HepG2 (cell line): ENCODE measurements at regions not wholly inside any gene's neighbourhood (a gene's known extent, or its start where the extent isn't known, plus 50 kb on each side); places are given as distances from the start of the nearest gene placed in this dataset.
"Not testable (repeated sequence)": the region's sequence is repeated elsewhere in the genome, so short reads cannot be mapped to it uniquely, and the experiment has no call there.

Source experiments
- ATAC-seq: fragments of 200-7000 bp; cut with Tn5 transposase; 3 replicates; pipeline ENCODE4 v1.9.1; 2020; ENCODE audit warnings: mild to moderate bottlenecking, moderate library complexity
- BruUV-seq: library from RNA; stranded (reverse); fragments of 400-500 nt; replicated peaks from 2 replicates; lab custom pipeline; 2021; lab: Mats Ljungman, UMichigan
- CTCF ChIA-PET: fragments of 300-600 bp; formaldehyde crosslinking; extraction: SDS; loops from one replicate; lab custom pipeline; 2021; ENCODE audit warnings: low total read pairs, inconsistent platforms, low intra/inter-chr PET ratio; lab: Yijun Ruan, JAX
- POLR2A ChIA-PET: fragments of 350-600 bp; sonication (Branson Sonifier 250); formaldehyde crosslinking; loops from one replicate; lab custom pipeline; 2020; ENCODE audit warnings: antibody characterized with exemption, inconsistent platforms; lab: Yijun Ruan, JAX
- DNase-seq: peaks from one replicate; pipeline ENCODE4 v3.0.0-alpha.2; 2015; ENCODE audit warnings: low spot score
- FAIRE-seq: peaks from 3 replicates; lab custom pipeline; 2011; peaks lifted over from hg19 to GRCh38; lab: Jason Lieb, UNC
- H2AFZ ChIP-seq: one replicate; pipeline ENCODE4 v1.6.1; 2011; ENCODE audit warnings: low read length, inconsistent platforms
- H3K27ac ChIP-seq: fragments of 300-600 bp; 3 replicates; pipeline ENCODE4 v1.8.0; 2011; ENCODE audit warnings: mixed run types, mild to moderate bottlenecking, mixed read lengths, low read length, inconsistent platforms; ENCODE audit not compliant: insufficient read depth; ENCODE audit errors: extremely low read length
- H3K27me3 ChIP-seq, 2 experiments: fragments of 200-600 bp in 1 of 2; 2 replicates in 1 of 2; 3 replicates in 1 of 2; pipeline versions ENCODE4 v1.6.0 to v1.8.0; 2011; ENCODE audit warnings: low read length in 2 of 2, mild to moderate bottlenecking in 2 of 2, moderate library complexity in 2 of 2, inconsistent platforms in 1 of 2; ENCODE audit not compliant: insufficient read depth in 2 of 2, control insufficient read depth in 1 of 2
- H3K36me3 ChIP-seq, 2 experiments: fragments of 200-600 bp in 1 of 2; replicated peaks in 1 of 2; 2 replicates in 1 of 2; 3 replicates in 1 of 2; pipeline versions ENCODE4 v1.5.1 to v1.8.0; 2011; ENCODE audit warnings: low read length in 2 of 2, inconsistent platforms in 1 of 2; ENCODE audit not compliant: insufficient read depth in 2 of 2, control insufficient read depth in 1 of 2
- H3K4me1 ChIP-seq: 2 replicates; pipeline ENCODE4 v1.5.1; 2012; ENCODE audit warnings: low read length, inconsistent platforms; ENCODE audit not compliant: insufficient read depth
- H3K4me2 ChIP-seq: 2 replicates; pipeline ENCODE4 v1.6.0; 2011; ENCODE audit warnings: low read depth, low read length, inconsistent platforms
- H3K4me3 ChIP-seq, 3 experiments: fragments of 200-600 bp in 1 of 3; sonication (generic), shearing (Covaris generic) in 1 of 3; replicated peaks in 1 of 3; 2 replicates each; pipeline ENCODE4 v1.5.1; 2011 to 2016; ENCODE audit warnings: low read length in 3 of 3, inconsistent platforms in 2 of 3, low read depth in 2 of 3, mild to moderate bottlenecking in 2 of 3, control low read depth in 1 of 3, mixed read lengths in 1 of 3; ENCODE audit not compliant: insufficient read depth in 1 of 3
- H3K79me2 ChIP-seq: one replicate; pipeline ENCODE4 v1.6.1; 2011; ENCODE audit warnings: low read length, inconsistent platforms; ENCODE audit not compliant: insufficient read depth
- H3K9ac ChIP-seq: 2 replicates; pipeline ENCODE4 v1.6.0; 2011; ENCODE audit warnings: mild to moderate bottlenecking, low read depth, low read length, inconsistent platforms; ENCODE audit not compliant: insufficient read depth
- H3K9me3 ChIP-seq: 2 replicates; pipeline ENCODE4 v1.5.1; 2012; ENCODE audit warnings: mild to moderate bottlenecking, low read length
- H4K20me1 ChIP-seq: 2 replicates; pipeline ENCODE4 v1.6.0; 2011; ENCODE audit warnings: inconsistent platforms, mild to moderate bottlenecking, low read length, moderate library complexity; ENCODE audit not compliant: insufficient read depth
- NFYB ChIP-seq: sonication (generic); formaldehyde crosslinking; IDR thresholded peaks from 2 replicates; pipeline ENCODE4 v1.4.0; 2020; ENCODE audit warnings: missing genetic modification reagents
- RERE ChIP-seq: IDR thresholded peaks from 2 replicates; pipeline ENCODE4 v1.6.1; 2016; ENCODE audit warnings: low read depth, missing genetic modification reagents, missing compliant biosample characterization
- SSRP1 ChIP-seq: IDR thresholded peaks from 2 replicates; pipeline ENCODE4 v1.6.1; 2016; ENCODE audit warnings: control low read depth
- ZSCAN9 ChIP-seq: IDR thresholded peaks from 2 replicates; pipeline ENCODE4 v1.6.1; 2016; ENCODE audit warnings: borderline replicate concordance
- WGBS: methylation state at CpG from one replicate; pipeline ENCODE4 v1.1.6; 2017; ENCODE audit warnings: low lambda C conversion rate; 5-methylcytosine and 5-hydroxymethylcytosine counted together
- in situ Hi-C: cut with HindIII; loops from 2 replicates; pipeline ENCODE4 v1.10.0; 2017; ENCODE audit warnings: low pct_unique_long_range_greater_than_20kb; ENCODE audit not compliant: extremely low pct_ligation_motif_present
- intact Hi-C: fragments of 100-400 bp; cut with micrococcal nuclease; formaldehyde crosslinking; loops from one replicate; pipeline ENCODE4 v1.10.0; 2022; ENCODE audit not compliant: unreplicated experiment

- TF ChIP-seq RERE (CRISPR knock-in tag): no peak
- no peak for TF ChIP-seq SSRP1 (CRISPR knock-in tag)
- no peak for TF ChIP-seq ZSCAN9 (CRISPR knock-in tag)
- Histone ChIP-seq H3K79me2 (no peaks in the 10 kb centered on the region), H3K27me3 (no peaks in the 10 kb centered on the region), H3K4me1 (no peaks in the 10 kb centered on the region), H3K9ac (no peak overlapping the region), H3K9me3 (no peaks in the 10 kb centered on the region), H3K36me3 (no peaks in the 10 kb centered on the region), H2AFZ (no peak overlapping the region), H4K20me1 (no peaks in the 10 kb centered on the region), H3K4me3 (no peak overlapping the region), H3K27ac (no peak overlapping the region), H3K4me2 (no peak overlapping the region)
- ATAC-seq (no peak), DNase-seq (no peak), FAIRE-seq (no peak)
- ChIA-PET POLR2A (no interaction called here), CTCF (no interaction called here)
- WGBS: 4% methylated on average over 2 of the region's 2 CpGs
- intact Hi-C loops: no loop called here
- no TSS peak for BruUV-seq
- in situ Hi-C loops: no loop called here
Measured at GRCh38 chr17:12231355-12231682, 210.6 kb downstream of the MAP2K4 start.

- intact Hi-C loops: not testable (repeated sequence)
Measured at GRCh38 chr17:12239021-12239420, 218.3 kb downstream of the MAP2K4 start.

More at GRCh38 chr17:12239021-12239420, 218.3 kb downstream of the MAP2K4 start:
- 50% methylated on average over 5 of the region's 5 CpGs for WGBS
- H3K4me3 ChIP-seq, H2AFZ ChIP-seq, H3K79me2 ChIP-seq, in situ Hi-C loops, ATAC-seq, BruUV-seq, CTCF ChIA-PET, H3K27ac ChIP-seq, H4K20me1 ChIP-seq, H3K36me3 ChIP-seq, H3K4me2 ChIP-seq, H3K9ac ChIP-seq, H3K4me1 ChIP-seq, POLR2A ChIA-PET, FAIRE-seq, H3K9me3 ChIP-seq, DNase-seq, H3K27me3 ChIP-seq: not testable (repeated sequence)
- TF ChIP-seq NFYB: 0 out of 2 replicates have a peak, but pooled peaks have one; percentile 28
